COR-L47 (cell line): ENCODE measurements at regions not wholly inside any gene's neighbourhood (a gene's known extent, or its start where the extent isn't known, plus 50 kb on each side); places are given as distances from the start of the nearest gene placed in this dataset.
A peak's percentile ranks its signal among the peaks of the same experiment; 100 is the strongest.

Source experiments
- DNase-seq: peaks from one replicate; lab custom pipeline; 2025; lab: John Stamatoyannopoulos, UW

DNA sequence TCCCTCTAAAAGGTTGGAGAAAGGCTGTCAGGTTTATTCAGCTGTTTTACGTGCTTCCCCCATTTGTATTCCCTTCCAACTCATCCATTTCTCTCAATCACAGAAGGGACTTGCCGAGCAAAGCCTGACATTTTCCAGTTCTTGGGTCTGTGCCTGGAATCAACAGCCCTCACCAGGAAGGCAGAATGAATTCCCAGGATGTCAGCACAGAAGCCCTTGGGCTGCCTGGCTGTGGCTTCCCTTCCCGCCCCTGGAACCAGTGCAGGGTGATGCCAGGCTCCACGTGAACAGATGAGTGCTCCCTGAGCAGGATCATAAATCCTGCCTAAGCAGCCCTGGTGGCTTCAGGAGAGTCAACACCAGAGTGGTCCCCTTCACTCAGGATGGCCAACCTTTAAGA lies 86.1 kb upstream of the CD83 start:
- DNase-seq = no peak

DNA sequence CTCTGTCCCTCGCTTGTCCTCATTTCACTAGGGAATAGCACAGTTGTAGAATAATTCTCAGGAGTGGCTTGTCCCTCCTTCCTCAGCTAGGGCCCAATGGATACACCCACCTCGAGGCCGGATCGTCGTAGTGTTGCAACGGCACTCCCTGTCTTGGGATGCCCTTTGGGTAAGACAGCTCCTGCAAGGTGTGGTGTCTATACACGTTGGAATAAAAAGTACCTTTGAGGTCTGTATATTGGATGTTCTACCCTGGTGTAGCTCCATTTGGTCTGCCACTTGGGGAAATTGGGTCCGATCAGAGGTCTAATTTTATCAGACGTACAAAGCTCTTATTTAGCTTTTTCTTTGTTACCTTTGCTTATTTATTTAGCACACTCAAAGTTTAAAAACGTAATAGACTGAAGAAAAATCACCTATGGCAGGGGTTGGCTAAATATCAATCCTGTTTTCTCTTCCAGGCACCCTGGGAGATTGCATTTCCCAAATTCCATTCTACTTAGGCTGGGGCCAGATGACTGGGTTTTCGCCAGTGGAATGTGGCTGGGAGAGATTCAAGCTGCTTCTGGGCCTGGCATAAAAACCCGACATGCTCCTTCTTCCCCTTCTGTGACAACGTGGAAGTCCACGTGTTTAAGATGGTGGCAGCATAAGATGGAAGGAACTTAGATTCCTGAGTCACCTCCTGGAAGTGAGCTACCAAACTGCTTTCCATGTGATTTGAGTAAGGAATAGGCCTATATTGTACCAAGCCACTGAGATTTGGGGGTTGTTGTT lies 82.3 kb upstream of the CD83 start:
- no peak for DNase-seq

DNA sequence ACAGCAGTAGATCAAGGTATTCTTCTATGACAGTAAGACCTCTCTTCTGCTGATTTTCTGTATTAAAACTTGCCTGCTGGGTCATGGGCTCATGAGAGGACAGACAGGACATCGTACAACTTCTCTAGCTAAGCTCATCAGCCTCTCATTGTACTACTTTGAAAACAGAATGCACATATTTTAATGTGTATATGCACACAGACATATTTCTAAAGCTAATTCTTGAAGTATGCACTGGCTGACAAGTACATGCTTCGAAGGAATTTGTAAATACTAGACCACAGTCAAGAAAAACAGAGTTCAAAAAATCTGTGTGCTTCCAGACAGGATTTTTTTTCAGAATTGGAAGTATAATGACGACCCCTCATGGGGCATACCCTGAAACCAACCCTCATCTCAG lies 81.7 kb upstream of the CD83 start:
- DNase-seq = no peak

GRCh38 chr6:14036911-14037310 lies 80.7 kb upstream of the CD83 start:
- no peak for DNase-seq

- DNase-seq = no peak
Measured at GRCh38 chr6:14037402-14038277, 79.9 kb upstream of the CD83 start.

- no peak for DNase-seq
Measured at GRCh38 chr6:14038467-14039437, 78.8 kb upstream of the CD83 start.

DNA sequence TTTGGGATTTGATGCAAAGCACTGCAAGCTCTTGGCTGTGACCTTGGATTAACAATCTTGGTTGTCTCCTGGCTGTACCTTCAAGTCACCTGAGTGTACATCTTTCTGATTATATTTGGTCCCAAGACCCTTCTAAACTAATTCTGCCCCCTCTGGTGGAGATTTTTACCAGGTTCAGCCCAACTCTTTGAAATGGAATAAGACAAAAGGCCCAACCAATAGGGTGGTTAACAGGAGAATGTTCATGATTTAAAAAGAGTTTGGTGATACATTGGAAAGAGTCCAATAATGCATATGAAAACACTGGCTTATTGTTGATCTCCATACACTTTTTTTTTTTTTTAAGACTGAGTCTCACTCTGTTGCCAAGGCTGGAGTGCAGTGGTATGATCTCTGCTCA lies 77.5 kb upstream of the CD83 start:
- peak; percentile 42 for DNase-seq

DNA sequence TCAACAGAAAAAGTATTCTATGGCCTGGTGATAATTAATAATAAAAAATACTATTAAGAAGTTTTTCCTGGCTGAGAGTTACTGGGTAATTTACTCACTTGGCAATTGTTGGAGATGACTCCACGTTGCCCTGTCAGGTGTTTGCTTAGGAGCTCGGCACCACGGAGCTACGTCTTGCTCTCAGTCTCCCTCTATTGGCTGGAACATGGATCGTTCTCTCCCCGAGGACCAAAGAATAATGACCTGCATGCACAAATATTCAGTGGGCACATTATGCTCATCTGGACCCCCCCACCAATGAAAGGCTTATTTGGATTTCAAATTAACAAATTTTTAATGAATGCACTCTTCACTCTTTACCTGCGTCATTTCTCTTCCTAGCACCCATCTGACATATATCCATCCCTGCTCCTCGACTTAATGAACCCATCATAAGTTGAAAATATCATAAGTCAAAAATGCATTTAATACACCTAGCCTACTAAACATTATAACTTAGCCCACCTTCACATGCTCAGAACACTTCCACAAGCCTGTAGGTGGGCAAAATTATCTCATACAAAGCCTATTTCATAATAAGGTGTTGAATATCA lies 71.0 kb upstream of the CD83 start:
- DNase-seq = peak; percentile 46

- no peak for DNase-seq
Measured at GRCh38 chr6:14047151-14047740, 70.3 kb upstream of the CD83 start.

DNA sequence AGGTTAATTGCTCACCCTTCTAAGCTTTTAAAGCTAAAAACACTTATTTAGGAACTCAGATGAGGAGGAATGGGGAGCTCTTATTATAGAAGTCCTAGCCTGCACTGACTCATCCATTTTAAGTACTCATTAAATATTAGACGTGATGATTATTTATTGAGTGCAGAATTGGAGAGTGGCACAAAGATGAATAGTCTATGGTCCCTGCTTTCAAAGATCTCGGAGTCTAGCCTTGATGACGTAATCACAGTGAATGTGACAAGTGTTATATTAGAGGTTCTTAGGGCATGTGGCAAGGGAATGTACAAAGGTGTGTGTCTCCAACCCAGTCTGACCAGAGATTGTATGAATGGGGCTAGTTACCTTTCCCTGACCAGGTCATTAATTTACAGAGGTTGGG lies 68.7 kb upstream of the CD83 start:
- DNase-seq = no peak

- no peak for DNase-seq
Measured at GRCh38 chr6:14051355-14051754, 66.2 kb upstream of the CD83 start.

- DNase-seq = no peak
Measured at GRCh38 chr6:14053811-14054210, 63.8 kb upstream of the CD83 start.

DNA sequence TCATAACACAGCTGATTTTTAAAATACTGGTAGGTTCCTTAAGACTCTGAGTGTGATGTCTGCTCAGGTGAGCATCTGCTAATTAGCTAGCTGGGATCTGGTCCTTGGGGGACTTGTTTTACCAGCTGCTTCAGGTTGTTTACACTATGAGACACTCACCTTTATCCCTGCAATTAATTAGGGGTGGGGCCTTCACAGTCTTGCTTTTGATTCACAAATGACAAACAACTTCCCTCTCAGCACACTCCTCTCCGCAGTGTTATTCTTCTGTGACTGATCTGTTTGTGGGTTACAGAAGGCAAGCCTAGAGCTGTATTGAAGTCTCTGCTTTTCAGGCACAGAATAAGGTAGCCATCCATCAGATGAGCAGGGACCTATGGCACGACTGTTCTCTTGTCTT lies 62.0 kb upstream of the CD83 start:
- DNase-seq = peak; percentile 92

DNA sequence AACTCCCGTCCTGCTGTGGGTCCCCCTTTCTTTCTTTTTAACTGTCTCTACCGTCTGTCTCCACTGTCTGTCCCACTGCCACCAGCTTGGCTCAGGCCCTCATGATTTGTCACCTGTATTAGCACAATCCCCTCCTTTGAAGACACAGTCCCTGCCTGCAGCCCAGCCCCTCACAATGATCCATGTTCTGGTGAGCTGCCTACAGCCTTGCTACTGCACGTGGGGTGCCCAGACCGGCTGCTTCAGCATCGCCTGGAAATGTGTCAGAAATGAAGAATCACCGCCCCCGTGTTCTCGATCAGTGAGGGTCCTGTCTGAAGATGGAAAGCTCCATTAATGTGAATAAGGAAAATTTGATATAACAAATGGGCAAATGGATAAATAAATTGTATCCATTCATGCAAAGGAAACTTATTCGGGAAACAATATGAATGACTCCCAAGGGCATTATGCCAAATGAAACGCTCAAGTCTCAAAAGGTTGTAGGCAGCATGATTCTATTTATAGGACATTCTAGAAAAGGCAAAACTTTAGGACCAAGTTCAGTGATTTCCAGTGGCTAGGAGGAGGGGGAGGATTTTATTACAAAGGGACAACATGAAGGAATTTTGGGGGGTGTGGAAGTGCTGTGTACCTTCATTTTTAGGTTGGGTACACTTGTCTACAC lies 59.4 kb upstream of the CD83 start:
- no peak for DNase-seq

GRCh38 chr6:14058735-14059134 lies 58.8 kb upstream of the CD83 start:
- DNase-seq = no peak

GRCh38 chr6:14059791-14060436 lies 57.7 kb upstream of the CD83 start:
- peak; percentile 86 for DNase-seq

- no peak for DNase-seq
Measured at GRCh38 chr6:14060971-14061370, 56.6 kb upstream of the CD83 start.

GRCh38 chr6:14061643-14062042 lies 55.9 kb upstream of the CD83 start:
- DNase-seq = no peak

DNA sequence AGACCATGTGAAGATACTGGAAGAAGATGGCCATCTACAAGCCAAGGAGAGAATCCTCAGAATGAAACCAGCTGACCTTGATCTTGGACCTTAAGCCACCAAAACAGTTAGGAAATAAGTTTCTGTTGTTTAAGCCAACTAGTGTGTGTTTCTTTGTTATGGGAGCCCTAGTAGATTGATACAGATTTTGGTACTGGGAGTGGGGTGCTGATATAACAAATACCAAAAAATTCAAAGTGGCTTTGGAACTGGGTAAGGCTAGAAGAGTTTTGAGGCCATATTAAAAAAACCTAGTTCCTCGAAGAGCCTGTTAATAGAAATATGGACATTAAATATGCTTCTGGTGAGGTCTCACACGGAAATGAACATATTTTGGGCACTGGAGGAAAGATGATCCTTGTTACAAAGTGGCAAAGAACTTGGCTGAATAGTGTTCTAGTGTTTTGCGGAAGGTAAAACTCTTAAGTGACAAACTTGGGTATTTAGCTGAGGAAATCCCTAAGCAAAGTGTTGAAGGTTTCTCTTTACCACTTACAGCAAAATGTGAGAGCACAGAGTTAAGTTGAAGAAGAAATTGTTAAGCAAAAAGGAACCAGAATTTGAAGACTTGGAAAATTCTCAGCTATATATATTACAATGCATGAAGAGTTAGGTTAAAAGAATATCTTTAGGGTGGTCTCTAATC lies 55.1 kb upstream of the CD83 start:
- no peak for DNase-seq

- DNase-seq = no peak
Measured at GRCh38 chr6:14063756-14064155, 53.8 kb upstream of the CD83 start.
